ENCODE measurements at regions not wholly inside any gene's neighbourhood (a gene's known extent, or its start where the extent isn't known, plus 50 kb on each side); places are given as distances from the start of the nearest gene placed in this dataset.

GRCh38 chr10:8543361-8544056 is 489.0 kb downstream of the GATA3 start:
- POLR2A ChIA-PET, result no interaction called here

GRCh38 chr10:8544057-8544380 is 489.5 kb downstream of the GATA3 start:
- CTCF ChIA-PET, result no interaction called here
- POLR2A ChIA-PET, result no interaction called here

More at GRCh38 chr10:8543361-8544056, 489.0 kb downstream of the GATA3 start:
- CTCF ChIA-PET, result no interaction called here

GRCh38 chr10:8544500-8544899 is 490.0 kb downstream of the GATA3 start:
- POLR2A ChIA-PET, result no interaction called here
- CTCF ChIA-PET, result no interaction called here

- ChIA-PET CTCF (no interaction called here), POLR2A (no interaction called here)
Measured at GRCh38 chr10:8554574-8554973, 500.1 kb downstream of the GATA3 start.

- ChIA-PET POLR2A (no interaction called here), CTCF (no interaction called here)
Measured at GRCh38 chr10:8556321-8556720, 501.8 kb downstream of the GATA3 start.

- CTCF ChIA-PET, result no interaction called here
- POLR2A ChIA-PET, result no interaction called here
Measured at GRCh38 chr10:8563478-8563877, 509.0 kb downstream of the GATA3 start.

- POLR2A ChIA-PET, result no interaction called here
- CTCF ChIA-PET, result no interaction called here
Measured at GRCh38 chr10:8566737-8567136, 512.2 kb downstream of the GATA3 start.

- CTCF ChIA-PET, result no interaction called here
Measured at GRCh38 chr10:8568401-8568800, 513.9 kb downstream of the GATA3 start.

GRCh38 chr10:8575620-8576019 is 521.1 kb downstream of the GATA3 start:
- ChIA-PET CTCF (no interaction called here), POLR2A (no interaction called here)

More at GRCh38 chr10:8568401-8568800, 513.9 kb downstream of the GATA3 start:
- POLR2A ChIA-PET, result no interaction called here

GRCh38 chr10:8576281-8576680 is 521.8 kb downstream of the GATA3 start:
- CTCF ChIA-PET, result no interaction called here
- POLR2A ChIA-PET, result no interaction called here

- ChIA-PET CTCF (no interaction called here), POLR2A (no interaction called here)
Measured at GRCh38 chr10:8576911-8577310, 522.4 kb downstream of the GATA3 start.

- POLR2A ChIA-PET, result interaction anchor here (0.5 kb wide), 1 partner anchor 525 kb away, joined by 3 read pairs; no protein-coding TSS in a partner anchor
- CTCF ChIA-PET, result no interaction called here
Measured at GRCh38 chr10:8577686-8578085, 523.2 kb downstream of the GATA3 start.

GRCh38 chr10:8581521-8582225 is 527.2 kb downstream of the GATA3 start:
- POLR2A ChIA-PET, result no interaction called here

GRCh38 chr10:8583096-8583495 is 528.6 kb downstream of the GATA3 start:
- CTCF ChIA-PET, result no interaction called here
- POLR2A ChIA-PET, result no interaction called here

More at GRCh38 chr10:8581521-8582225, 527.2 kb downstream of the GATA3 start:
- CTCF ChIA-PET, result no interaction called here

GRCh38 chr10:8584666-8585065 is 530.2 kb downstream of the GATA3 start:
- POLR2A ChIA-PET, result no interaction called here
- CTCF ChIA-PET, result no interaction called here

GRCh38 chr10:8586504-8586903 is 532.0 kb downstream of the GATA3 start:
- POLR2A ChIA-PET, result no interaction called here
- CTCF ChIA-PET, result no interaction called here

GRCh38 chr10:8588135-8588534 is 533.6 kb downstream of the GATA3 start:
- CTCF ChIA-PET, result no interaction called here
- POLR2A ChIA-PET, result no interaction called here

- POLR2A ChIA-PET, result no interaction called here
- CTCF ChIA-PET, result no interaction called here
Measured at GRCh38 chr10:8590518-8590917, 536.0 kb downstream of the GATA3 start.

GRCh38 chr10:8591640-8592039 is 537.2 kb downstream of the GATA3 start:
- ChIA-PET POLR2A (no interaction called here), CTCF (no interaction called here)

GRCh38 chr10:8594176-8594575 is 539.7 kb downstream of the GATA3 start:
- CTCF ChIA-PET, result interaction anchor here (0.5 kb wide), 1 partner anchor 43 kb away, joined by 4 read pairs; no protein-coding TSS in a partner anchor
- POLR2A ChIA-PET, result no interaction called here

GRCh38 chr10:8594711-8595110 is 540.2 kb downstream of the GATA3 start:
- ChIA-PET POLR2A (no interaction called here), CTCF (interaction anchor here (0.5 kb wide), 1 partner anchor 42 kb away, joined by 4 read pairs; no protein-coding TSS in a partner anchor)

GRCh38 chr10:8595140-8595539 is 540.7 kb downstream of the GATA3 start:
- ChIA-PET POLR2A (no interaction called here), CTCF (no interaction called here)
